KMS-11 (cell line): ENCODE measurements at regions not wholly inside any gene's neighbourhood (a gene's known extent, or its start where the extent isn't known, plus 50 kb on each side); places are given as distances from the start of the nearest gene placed in this dataset.

Source experiments
- H2AFZ ChIP-seq: fragments of 200-600 bp; sonication (generic); 2 replicates; pipeline ENCODE4 v1.6.1; 2016; ENCODE audit warnings: antibody characterized with exemption, mixed run types, low read depth
- H3K27ac ChIP-seq: fragments of 200-600 bp; sonication (generic); 2 replicates; pipeline ENCODE4 v1.6.1; 2016; ENCODE audit warnings: mild to moderate bottlenecking, mixed run types
- H3K27me3 ChIP-seq: fragments of 200-600 bp; sonication (generic); 2 replicates; pipeline ENCODE4 v1.6.1; 2017; ENCODE audit warnings: mild to moderate bottlenecking, low read depth, mixed run types, moderate library complexity; ENCODE audit not compliant: insufficient read depth
- H3K36me3 ChIP-seq: fragments of 200-600 bp; sonication (generic); 2 replicates; pipeline ENCODE4 v1.6.1; 2017; ENCODE audit warnings: mild to moderate bottlenecking, mixed run types; ENCODE audit not compliant: insufficient read depth
- H3K4me1 ChIP-seq: fragments of 200-600 bp; sonication (generic); 2 replicates; pipeline ENCODE4 v1.6.1; 2016; ENCODE audit warnings: mild to moderate bottlenecking, low read depth, mixed run types; ENCODE audit not compliant: poor library complexity, severe bottlenecking
- H3K4me2 ChIP-seq: fragments of 200-600 bp; sonication (generic); 2 replicates; pipeline ENCODE4 v1.7.0; 2016; ENCODE audit warnings: mild to moderate bottlenecking, mixed run types
- H3K4me3 ChIP-seq: fragments of 200-600 bp; sonication (generic); IDR thresholded peaks from 2 replicates; pipeline ENCODE4 v1.6.1; 2017; ENCODE audit warnings: low read depth, low read length, mixed read lengths; ENCODE audit not compliant: insufficient read depth
- H3K79me2 ChIP-seq: fragments of 200-600 bp; sonication (generic); 2 replicates; pipeline ENCODE4 v1.6.1; 2016; ENCODE audit warnings: low read depth, mixed run types; ENCODE audit not compliant: insufficient read depth
- H3K9ac ChIP-seq: fragments of 200-600 bp; sonication (generic); 2 replicates; pipeline ENCODE4 v1.6.1; 2016; ENCODE audit warnings: mild to moderate bottlenecking, mixed run types
- H4K20me1 ChIP-seq: fragments of 200-600 bp; sonication (generic); 2 replicates; pipeline ENCODE4 v1.6.1; 2016; ENCODE audit warnings: mild to moderate bottlenecking, mixed run types; ENCODE audit not compliant: insufficient read depth
- CTCF ChIP-seq: fragments of 200-600 bp; sonication (generic); conservative IDR thresholded peaks from 2 replicates; pipeline ENCODE4 v1.6.1; 2017; ENCODE audit warnings: low read depth, mild to moderate bottlenecking, antibody characterized with exemption, low read length, moderate library complexity, mixed read lengths

- Histone ChIP-seq H3K4me2 (no peak overlapping the region), H3K36me3 (no peaks in the 10 kb centered on the region), H3K27ac (no peak overlapping the region), H4K20me1 (no peaks in the 10 kb centered on the region), H3K4me3 (no peak overlapping the region), H3K9ac (no peak overlapping the region), H3K79me2 (no peaks in the 10 kb centered on the region), H2AFZ (no peak overlapping the region), H3K4me1 (no peaks in the 10 kb centered on the region), H3K27me3 (no peaks in the 10 kb centered on the region)
- TF ChIP-seq CTCF = no peak
Observed at GRCh38 chr12:3398196-3398789, 92.7 kb upstream of the PRMT8 start.

GRCh38 chr12:3405821-3406220 lies 85.2 kb upstream of the PRMT8 start:
- TF ChIP-seq CTCF = no peak

GRCh38 chr12:3407723-3408122 lies 83.3 kb upstream of the PRMT8 start:
- no peak overlapping the region for H3K9ac ChIP-seq
- TF ChIP-seq CTCF = no peak

More at GRCh38 chr12:3405821-3406220, 85.2 kb upstream of the PRMT8 start:
- no peak overlapping the region for H3K27ac ChIP-seq
- no peak overlapping the region for H3K4me3 ChIP-seq
- H3K79me2 ChIP-seq = no peaks in the 10 kb centered on the region
- no peaks in the 10 kb centered on the region for H3K4me1 ChIP-seq
- no peak overlapping the region for H3K9ac ChIP-seq
- no peaks in the 10 kb centered on the region for H3K27me3 ChIP-seq
- H3K4me2 ChIP-seq = no peak overlapping the region
- no peaks in the 10 kb centered on the region for H3K36me3 ChIP-seq
- no peak overlapping the region for H2AFZ ChIP-seq
- no peaks in the 10 kb centered on the region for H4K20me1 ChIP-seq

GRCh38 chr12:3409662-3410061 lies 81.3 kb upstream of the PRMT8 start:
- Histone ChIP-seq H2AFZ (no peak overlapping the region), H3K4me3 (no peak overlapping the region), H3K4me1 (no peaks in the 10 kb centered on the region), H3K27me3 (no peaks in the 10 kb centered on the region), H3K36me3 (no peaks in the 10 kb centered on the region), H4K20me1 (no peaks in the 10 kb centered on the region), H3K4me2 (no peak overlapping the region), H3K9ac (no peak overlapping the region), H3K79me2 (no peaks in the 10 kb centered on the region), H3K27ac (no peak overlapping the region)
- TF ChIP-seq CTCF = no peak

More at GRCh38 chr12:3407723-3408122, 83.3 kb upstream of the PRMT8 start:
- Histone ChIP-seq H3K4me1 (no peaks in the 10 kb centered on the region), H3K79me2 (no peaks in the 10 kb centered on the region), H2AFZ (no peak overlapping the region), H3K36me3 (no peaks in the 10 kb centered on the region), H3K4me3 (no peak overlapping the region), H3K27me3 (no peaks in the 10 kb centered on the region), H3K4me2 (no peak overlapping the region), H3K27ac (no peak overlapping the region), H4K20me1 (no peaks in the 10 kb centered on the region)
